ENCODE measurements at regions not wholly inside any gene's neighbourhood (a gene's known extent, or its start where the extent isn't known, plus 50 kb on each side); places are given as distances from the start of the nearest gene placed in this dataset.

GRCh38 chr3:109696932-109697331, 359.6 kb upstream of the DPPA4 start (continued):
- TF ChIP-seq, protein P1, sequence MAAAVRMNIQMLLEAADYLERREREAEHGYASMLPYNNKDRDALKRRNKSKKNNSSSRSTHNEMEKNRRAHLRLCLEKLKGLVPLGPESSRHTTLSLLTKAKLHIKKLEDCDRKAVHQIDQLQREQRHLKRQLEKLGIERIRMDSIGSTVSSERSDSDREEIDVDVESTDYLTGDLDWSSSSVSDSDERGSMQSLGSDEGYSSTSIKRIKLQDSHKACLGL (CRISPR knock-in tag; IDR thresholded peaks at IDR 0.05; ENCODE audit: borderline replicate concordance, poor library complexity, severe bottlenecking): no peak

- no peak for ATAC-seq
Measured at GRCh38 chr3:109702252-109702651, 364.9 kb upstream of the DPPA4 start.

More at GRCh38 chr3:109702252-109702651, 364.9 kb upstream of the DPPA4 start:
- H3K27me3 ChIP-seq (ENCODE audit: control insufficient read depth in 2 of 2, insufficient read depth in 2 of 2, low read length in 2 of 2): no peaks in the 10 kb centered on the region
- in situ Hi-C loops (cut with MboI) (no loop called here), intact Hi-C loops (cut with micrococcal nuclease) (no loop called here)
- TF ChIP-seq YBX1 (IDR thresholded peaks at IDR 0.05): no peak
- TF ChIP-seq RCOR1 (IDR thresholded peaks at IDR 0.05; ENCODE audit: borderline replicate concordance in 1 of 2, low read depth in 2 of 2, low read length in 2 of 2): no peak
- TF ChIP-seq ZNF165 (CRISPR knock-in tag; IDR thresholded peaks at IDR 0.05; ENCODE audit: borderline replicate concordance): no peak
- TF ChIP-seq PRDM10 (IDR thresholded peaks at IDR 0.05; ENCODE audit: partially characterized antibody): no peak
- TF ChIP-seq, protein P2, sequence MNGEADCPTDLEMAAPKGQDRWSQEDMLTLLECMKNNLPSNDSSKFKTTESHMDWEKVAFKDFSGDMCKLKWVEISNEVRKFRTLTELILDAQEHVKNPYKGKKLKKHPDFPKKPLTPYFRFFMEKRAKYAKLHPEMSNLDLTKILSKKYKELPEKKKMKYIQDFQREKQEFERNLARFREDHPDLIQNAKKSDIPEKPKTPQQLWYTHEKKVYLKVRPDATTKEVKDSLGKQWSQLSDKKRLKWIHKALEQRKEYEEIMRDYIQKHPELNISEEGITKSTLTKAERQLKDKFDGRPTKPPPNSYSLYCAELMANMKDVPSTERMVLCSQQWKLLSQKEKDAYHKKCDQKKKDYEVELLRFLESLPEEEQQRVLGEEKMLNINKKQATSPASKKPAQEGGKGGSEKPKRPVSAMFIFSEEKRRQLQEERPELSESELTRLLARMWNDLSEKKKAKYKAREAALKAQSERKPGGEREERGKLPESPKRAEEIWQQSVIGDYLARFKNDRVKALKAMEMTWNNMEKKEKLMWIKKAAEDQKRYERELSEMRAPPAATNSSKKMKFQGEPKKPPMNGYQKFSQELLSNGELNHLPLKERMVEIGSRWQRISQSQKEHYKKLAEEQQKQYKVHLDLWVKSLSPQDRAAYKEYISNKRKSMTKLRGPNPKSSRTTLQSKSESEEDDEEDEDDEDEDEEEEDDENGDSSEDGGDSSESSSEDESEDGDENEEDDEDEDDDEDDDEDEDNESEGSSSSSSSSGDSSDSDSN (IDR thresholded peaks at IDR 0.05; ENCODE audit: borderline replicate concordance in 1 of 2, low read depth in 2 of 2, low read length in 2 of 2): no peak
- TF ChIP-seq PHTF2 (CRISPR knock-in tag; IDR thresholded peaks at IDR 0.05): no peak
- no peak for TF ChIP-seq ETV6 (IDR thresholded peaks at IDR 0.05; ENCODE audit: borderline replicate concordance in 1 of 2, low read depth in 2 of 2, low read length in 1 of 2)
- no peak for TF ChIP-seq ETV6 (CRISPR knock-in tag; IDR thresholded peaks at IDR 0.05; ENCODE audit: borderline replicate concordance)
- ChIA-PET CTCF (ENCODE audit: low intra/inter-chr PET ratio) (no interaction called here), POLR2A (no interaction called here)
- no peak overlapping the region for H3K4me2 ChIP-seq (ENCODE audit: insufficient read depth, low read length)
- no peaks in the 10 kb centered on the region for H3K9me1 ChIP-seq (ENCODE audit: control insufficient read depth, insufficient read depth, low read length)
- H3K4me3 ChIP-seq: no peak overlapping the region
- no peak overlapping the region for H2AFZ ChIP-seq (ENCODE audit: low read depth, low read length)
- no peaks in the 10 kb centered on the region for H3K9me3 ChIP-seq (replicated peaks; ENCODE audit: control insufficient read depth, insufficient read depth, low read depth, low read length)
- BruUV-seq (replicated peaks): no TSS peak
- H3K9ac ChIP-seq (ENCODE audit: insufficient read depth in 1 of 2, low read depth in 2 of 2, low read length in 2 of 2): no peak overlapping the region
- no peaks in the 10 kb centered on the region for H3K79me2 ChIP-seq (ENCODE audit: control insufficient read depth, insufficient read depth, low read length)
- H3K36me3 ChIP-seq (ENCODE audit: control insufficient read depth, insufficient read depth, low read length): no peaks in the 10 kb centered on the region
- DNase-seq (ENCODE audit: extremely low read depth in 1 of 4, low spot score in 3 of 4) (no peak), FAIRE-seq (no peak)
- H4K20me1 ChIP-seq (replicated peaks; ENCODE audit: control insufficient read depth, insufficient read depth, low read length): no peaks in the 10 kb centered on the region
- no peaks in the 10 kb centered on the region for H3K4me1 ChIP-seq (replicated peaks in 1 of 2; ENCODE audit: control insufficient read depth in 2 of 2, insufficient read depth in 2 of 2, low read length in 2 of 2)
- WGBS (ENCODE audit: insufficient coverage, low coverage, missing lambda C conversion rate): 0% methylated on average over 1 of the region's 1 CpG
- no peak overlapping the region for H3K27ac ChIP-seq (ENCODE audit: extremely low read depth, low read depth, low read length)

All from K562 (cell line).